Stimulated activated CD4-positive, alpha-beta T cell treated with anti-CD3 and anti-CD28 coated beads, Interleukin-4, amount 100 ng/mL, for 48 hours (primary cell): ENCODE measurements at regions not wholly inside any gene's neighbourhood (a gene's known extent, or its start where the extent isn't known, plus 50 kb on each side); places are given as distances from the start of the nearest gene placed in this dataset.

Experiments
- DNase-seq, 2 donors: peaks; one replicate each; pipeline ENCODE4 v3.0.0-alpha.2; 2020; ENCODE audit warnings: low read depth in 2 of 2

DNA sequence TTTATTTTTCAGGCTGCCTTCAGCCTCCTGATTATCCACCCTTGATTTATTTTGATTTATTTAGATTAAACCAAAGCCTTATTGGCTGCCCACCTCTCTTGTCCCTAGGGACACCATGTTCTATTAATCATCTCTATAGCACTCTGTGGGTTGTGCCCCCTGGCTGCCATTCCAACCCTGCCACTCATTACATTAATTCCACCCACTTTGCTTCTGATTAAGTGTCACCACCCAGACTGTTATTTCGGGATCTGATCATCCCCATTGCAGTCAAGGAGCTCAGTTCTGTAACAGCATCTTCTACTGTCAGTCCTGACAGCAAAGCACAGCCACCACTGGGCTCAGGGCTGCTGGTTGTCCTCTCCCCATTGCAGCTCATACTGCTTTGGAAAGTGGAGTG, 175.1 kb upstream of the DDX18 start:
- no peak for DNase-seq

DNA sequence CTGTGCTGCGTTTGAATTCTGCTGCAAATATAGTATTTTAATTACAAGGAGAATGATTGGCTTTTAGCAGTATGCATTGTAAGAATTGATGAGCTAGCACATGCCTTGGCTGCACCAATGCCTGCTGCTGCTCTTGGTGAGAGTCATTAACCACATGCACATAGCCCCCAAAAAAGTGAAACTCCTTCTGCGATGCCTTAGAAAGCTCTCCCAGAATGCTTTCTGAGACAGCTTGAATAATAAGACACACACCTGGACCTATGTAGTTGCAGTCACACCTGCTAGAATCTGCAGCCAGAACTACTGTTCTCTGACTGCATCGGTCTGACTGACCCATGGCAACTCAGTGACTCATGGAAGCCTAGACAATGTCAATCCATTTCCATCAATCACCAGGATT, 170.1 kb upstream of the DDX18 start:
- DNase-seq: no peak

DNA sequence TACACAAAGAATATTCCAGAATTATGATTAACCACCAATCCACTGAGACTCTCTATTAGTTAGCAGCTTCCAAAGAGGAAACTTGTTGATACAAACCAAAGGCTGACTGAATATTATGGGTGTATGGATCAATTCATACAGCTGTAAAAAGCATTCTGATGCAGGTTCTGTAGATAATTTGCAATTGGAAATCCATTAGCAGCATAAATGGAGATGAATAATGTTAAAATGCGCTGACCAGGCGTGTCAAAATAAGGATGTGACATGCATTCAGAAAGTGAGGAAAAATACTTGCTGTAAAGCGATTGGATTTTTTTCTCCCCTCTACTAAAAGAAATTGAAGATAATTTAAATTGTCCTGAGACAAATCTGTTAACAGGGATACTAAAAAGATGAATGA, 169.0 kb upstream of the DDX18 start:
- DNase-seq: no peak

- DNase-seq: no peak
Observed at GRCh38 chr2:117646099-117646498, 168.4 kb upstream of the DDX18 start.

- DNase-seq: no peak
Observed at GRCh38 chr2:117646872-117647271, 167.6 kb upstream of the DDX18 start.

DNA sequence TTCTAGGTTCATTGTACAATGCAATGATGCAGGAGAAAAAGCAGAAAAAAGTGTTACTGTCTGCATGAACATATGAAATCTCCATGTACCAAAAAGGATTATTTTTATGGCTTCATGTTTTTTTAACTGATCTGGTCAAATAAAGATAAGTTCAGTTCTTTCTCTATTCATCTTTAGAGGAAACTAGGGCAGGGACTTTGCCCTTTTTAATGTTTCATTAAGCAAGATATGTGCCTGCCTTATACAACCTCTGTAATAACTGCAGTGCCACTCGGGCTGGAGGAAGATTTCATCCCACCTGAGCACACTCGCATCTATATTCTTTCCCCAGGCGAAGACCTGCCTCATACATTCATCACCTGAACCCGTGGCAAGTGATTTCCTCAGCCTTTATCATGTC, 157.9 kb upstream of the DDX18 start:
- DNase-seq: no peak

GRCh38 chr2:117661619-117662018, 152.9 kb upstream of the DDX18 start:
- DNase-seq: no peak

- DNase-seq: no peak
Observed at GRCh38 chr2:117674172-117674571, 140.3 kb upstream of the DDX18 start.

DNA sequence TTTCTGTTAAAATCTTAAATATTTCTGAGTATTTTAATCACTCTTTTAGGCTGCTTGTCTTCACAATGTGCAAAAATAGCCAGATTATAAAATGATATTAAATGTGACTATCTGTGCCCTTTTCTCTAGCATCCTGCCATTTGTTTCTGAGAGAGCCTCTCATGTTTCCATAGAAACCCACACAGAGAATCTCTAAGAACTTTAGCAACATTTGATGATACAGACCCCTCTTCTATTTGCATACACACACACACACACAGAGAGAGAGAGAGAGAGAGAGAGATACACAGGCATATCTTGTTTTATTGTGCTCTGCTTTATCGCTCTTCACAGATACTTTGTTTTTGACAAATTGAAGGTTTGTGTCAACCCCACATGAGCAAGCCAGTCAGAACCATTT, 134.5 kb upstream of the DDX18 start:
- no peak for DNase-seq

DNA sequence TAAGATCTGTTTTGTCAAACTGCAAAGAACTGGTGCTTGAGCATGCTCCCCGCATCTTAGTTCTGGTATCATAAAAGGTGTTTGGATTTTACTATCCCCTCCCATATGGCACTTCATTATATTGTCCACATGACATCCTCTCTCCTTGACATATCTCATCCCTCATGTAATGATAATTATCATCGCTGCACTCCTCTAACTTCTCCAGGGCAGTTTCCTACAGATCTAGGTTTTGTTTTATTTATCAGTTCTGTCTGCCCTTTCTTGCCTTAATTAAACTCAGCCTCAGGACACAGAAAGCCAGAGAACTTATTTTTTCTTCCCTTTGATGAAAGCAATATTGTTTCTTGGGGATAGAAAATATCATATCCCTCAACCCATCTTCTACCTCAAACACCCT, 129.6 kb upstream of the DDX18 start:
- DNase-seq: no peak

DNA sequence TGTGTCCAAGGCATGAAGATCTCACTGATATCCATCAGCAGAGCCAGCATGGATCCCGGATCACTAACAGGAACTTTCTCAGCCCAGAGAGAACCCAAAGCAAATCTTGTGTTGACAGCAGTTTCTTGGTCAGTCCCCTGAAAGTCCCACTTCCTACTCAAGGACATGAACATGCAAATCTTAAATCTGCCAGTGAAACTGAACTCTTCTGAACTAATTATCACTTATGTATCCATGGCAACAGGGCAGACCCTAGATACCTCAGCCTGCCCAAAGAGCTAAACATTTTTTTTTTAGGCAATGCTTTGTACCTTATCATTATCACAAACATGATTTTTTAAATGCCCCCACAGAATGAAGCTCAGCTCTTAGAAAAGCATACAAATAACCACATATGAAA, 127.8 kb upstream of the DDX18 start:
- DNase-seq: no peak

- no peak for DNase-seq
Observed at GRCh38 chr2:117691595-117691994, 122.9 kb upstream of the DDX18 start.

DNA sequence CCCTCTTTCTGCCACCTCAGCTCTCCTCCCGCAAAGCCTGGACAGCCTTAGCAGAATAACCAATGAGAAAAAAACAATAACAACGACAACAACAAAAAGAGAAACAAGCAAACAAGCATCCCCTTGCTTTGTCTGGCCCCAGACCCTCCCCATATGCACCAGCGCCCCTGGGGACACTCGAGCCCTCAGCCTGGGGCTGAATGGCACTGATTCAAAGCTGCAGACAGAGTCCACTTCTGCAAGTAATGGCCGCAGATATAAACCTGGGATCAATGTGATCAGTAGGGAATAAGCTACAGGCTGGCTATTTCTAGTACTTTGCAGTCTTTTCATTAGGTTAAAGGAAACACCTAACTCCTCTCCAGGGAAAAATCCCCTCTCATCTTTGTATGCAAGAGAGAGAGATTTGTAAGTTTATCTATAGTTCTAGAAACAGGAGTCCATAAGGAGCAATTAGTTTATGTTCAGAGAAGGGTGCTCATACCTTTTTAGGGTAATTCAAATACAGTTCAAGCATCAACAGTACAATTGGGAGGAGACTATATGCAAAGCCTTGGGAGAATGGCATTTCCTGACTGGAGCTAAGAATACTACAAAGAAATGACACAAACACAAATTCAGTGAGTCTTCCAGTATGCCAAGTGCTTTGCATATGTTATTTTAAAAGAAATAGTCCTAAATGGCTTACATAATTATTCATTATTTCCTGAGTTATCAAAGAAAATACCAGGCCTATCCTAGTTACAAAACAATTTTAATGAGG, 122.3 kb upstream of the DDX18 start:
- DNase-seq: no peak

GRCh38 chr2:117693154-117693553, 121.3 kb upstream of the DDX18 start:
- no peak for DNase-seq

- DNase-seq: no peak
Observed at GRCh38 chr2:117693651-117694050, 120.8 kb upstream of the DDX18 start.

DNA sequence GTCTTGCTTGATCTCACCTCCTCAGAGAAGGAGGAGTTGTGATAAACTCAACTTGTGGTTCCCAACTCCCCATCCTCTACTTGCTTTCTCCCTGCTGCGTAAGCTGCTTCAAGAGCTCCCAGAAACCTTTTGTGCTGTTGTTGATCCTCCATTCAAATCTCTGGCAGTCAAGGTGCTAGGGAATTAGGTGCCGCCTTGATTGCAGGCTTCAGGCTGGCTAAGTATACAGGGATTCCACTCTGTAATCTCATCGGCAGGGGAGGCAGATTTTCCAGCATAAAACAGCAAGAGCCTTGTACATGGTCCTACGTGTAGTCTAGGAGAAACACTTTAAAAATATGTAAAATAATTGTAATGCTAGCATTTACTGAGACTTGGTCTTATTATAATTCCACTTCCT, 116.2 kb upstream of the DDX18 start:
- no peak for DNase-seq

DNA sequence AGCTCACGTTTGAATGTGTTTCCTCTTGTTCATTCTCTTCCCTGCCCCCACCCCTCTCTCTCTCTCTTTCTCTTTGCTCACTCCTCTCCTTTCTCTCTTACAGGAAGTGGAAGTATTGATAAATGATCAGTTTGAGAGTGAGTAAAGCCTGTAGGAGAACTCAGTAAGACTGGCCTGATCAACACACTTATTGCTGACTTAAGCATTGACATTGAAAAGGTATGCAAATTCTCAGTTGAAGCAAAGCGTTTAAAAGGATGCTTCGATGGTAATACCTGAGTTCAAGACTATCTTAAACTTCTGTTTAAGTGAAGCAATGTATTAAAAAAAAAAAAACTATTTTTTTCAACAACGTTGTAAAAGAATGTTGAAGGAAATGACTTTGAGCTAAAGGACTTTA, 115.7 kb upstream of the DDX18 start:
- no peak for DNase-seq

DNA sequence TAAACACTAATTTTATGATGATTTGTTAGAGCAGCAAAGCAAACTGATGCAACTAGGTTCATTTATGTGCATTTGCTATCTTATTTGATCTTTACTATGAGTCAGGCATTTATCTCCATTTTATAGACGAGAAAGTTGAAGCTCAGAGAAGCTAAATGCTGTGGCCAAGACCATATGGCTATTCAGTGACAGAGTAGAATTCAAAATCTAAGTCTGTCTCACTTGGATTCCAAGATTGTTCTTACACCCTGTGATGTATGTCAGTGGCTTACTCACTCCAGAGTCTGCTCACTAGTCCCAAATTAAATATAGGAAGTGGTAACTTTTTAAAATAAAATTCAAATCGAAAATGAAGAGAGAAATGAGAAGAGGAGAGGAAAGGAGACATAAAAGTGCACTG, 114.0 kb upstream of the DDX18 start:
- no peak for DNase-seq

DNA sequence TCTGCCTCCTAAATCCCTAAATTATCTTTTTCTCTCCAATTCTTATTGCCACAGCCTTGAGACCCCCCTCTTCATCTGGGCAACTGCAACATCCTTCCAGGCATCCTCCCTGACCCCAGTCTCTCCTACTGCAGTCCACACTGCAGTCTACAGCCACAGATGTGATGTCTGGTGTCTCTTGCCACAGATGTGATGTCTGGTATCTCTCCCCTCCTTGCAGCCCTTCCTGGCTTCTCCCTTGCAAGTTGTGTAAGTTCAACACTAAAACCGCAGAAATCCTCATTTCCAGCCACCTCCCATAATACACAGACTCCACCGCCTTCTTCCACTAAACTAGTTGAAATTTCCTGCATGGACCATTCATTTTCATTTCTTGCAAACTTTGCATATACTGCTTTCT, 113.1 kb upstream of the DDX18 start:
- no peak for DNase-seq

- DNase-seq: no peak
Observed at GRCh38 chr2:117702098-117702497, 112.4 kb upstream of the DDX18 start.

- no peak for DNase-seq
Observed at GRCh38 chr2:117703858-117704257, 110.6 kb upstream of the DDX18 start.

DNA sequence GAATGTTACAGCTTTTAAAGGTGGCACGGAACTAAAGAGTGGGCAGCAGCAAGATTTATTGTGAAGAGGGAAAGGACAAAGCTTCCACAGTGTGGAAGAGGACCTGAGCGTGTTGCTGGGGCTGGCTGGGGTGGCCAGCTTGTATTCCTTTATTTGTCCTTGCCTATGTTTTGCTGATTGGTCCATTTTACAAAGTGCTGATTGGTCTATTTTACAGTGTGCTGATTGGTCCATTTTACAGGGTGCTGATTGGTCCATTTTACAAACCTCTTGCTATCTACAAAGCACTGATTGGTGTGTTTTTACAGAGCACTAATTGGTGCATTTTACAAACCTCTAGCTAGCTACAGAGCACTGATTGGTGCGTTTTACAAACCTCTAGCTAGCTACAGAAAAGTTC, 109.7 kb upstream of the DDX18 start:
- no peak for DNase-seq

DNA sequence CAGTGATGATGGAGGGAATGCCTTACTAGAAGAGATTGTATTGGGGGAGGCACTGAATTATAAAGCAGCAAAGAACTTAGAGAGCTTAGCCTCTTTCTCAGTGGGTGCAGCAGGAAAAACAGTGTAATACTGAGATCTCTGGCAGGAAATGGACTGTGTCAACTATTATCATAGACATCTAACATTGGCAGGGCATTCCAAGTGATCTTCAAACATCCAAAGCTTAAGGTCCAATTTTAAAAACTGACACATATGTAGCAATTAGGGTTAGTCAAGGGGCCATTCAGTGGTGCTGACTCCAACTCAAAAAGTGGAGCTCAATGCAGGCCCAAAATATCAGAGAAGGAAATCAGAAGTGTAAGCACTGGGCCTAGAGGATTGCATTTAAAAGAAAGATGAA, 106.6 kb upstream of the DDX18 start:
- DNase-seq: no peak

GRCh38 chr2:117712684-117713083, 101.8 kb upstream of the DDX18 start:
- DNase-seq: no peak
